HG02763 (cell line): ENCODE measurements at regions not wholly inside any gene's neighbourhood (a gene's known extent, or its start where the extent isn't known, plus 50 kb on each side); places are given as distances from the start of the nearest gene placed in this dataset.

ENCODE experiments used
- ATAC-seq: cut with Tn5 transposase; IDR thresholded peaks from one replicate; pipeline ENCODE4 v1.9.1; 2021; ENCODE audit warnings: mild to moderate bottlenecking, moderate library complexity; ENCODE audit not compliant: unreplicated experiment

DNA sequence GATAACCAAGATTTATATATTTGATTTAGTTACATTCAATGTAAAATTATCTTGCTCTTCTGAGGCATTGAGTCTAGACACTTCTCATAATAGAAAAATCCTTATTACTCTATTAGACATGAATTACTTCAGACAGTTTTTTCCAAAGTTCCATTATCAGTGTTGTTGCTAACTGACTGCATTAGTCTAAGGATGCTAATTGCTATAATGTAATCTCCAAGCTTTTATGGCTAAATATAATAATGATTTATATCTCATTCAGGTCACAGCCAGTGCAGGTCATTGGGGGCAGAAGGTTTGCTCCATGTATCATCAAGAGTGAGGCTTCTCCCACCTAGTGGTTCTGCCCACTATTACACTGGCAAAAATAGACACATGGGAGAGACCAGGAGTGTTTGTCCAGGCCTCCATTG is 377.2 kb upstream of the DDI1 start:
- no peak for ATAC-seq

DNA sequence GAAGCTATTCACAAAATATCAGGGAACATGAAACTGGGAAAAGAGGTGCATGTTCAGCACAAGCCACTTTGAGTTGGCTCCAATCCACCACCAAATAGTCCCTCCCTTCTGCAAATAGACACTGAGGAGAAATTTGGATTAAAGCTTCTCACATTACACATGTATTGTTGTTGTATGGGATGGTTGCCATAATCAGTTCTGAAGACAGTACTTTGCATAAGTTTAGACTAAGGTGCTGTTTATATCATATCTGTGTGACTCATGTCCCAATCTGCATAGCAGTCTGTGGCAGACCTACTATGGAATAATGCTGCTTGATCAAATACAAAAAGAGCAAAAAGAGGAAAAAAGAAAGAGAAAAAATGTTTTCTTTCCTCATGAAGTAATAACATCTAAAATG is 376.7 kb upstream of the DDI1 start:
- ATAC-seq = no peak

DNA sequence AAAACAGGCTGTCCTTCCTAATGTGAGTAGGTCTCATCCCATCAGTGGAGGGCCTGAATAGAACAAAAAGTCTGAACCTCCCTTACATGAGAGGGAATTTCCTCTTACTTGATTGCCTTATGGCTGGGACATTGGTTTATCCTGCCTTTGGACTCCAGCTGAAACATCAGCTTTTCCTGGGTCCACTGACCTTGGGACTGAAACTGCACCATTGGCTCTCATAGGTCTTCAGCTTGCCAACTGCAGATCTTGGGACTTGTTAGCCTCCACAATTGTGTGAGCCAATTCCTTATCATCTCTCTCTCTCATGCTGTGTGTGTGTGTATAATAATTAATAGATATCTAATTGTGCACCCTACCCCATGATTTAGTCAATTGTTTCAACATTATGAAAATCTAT is 375.3 kb upstream of the DDI1 start:
- no peak for ATAC-seq

DNA sequence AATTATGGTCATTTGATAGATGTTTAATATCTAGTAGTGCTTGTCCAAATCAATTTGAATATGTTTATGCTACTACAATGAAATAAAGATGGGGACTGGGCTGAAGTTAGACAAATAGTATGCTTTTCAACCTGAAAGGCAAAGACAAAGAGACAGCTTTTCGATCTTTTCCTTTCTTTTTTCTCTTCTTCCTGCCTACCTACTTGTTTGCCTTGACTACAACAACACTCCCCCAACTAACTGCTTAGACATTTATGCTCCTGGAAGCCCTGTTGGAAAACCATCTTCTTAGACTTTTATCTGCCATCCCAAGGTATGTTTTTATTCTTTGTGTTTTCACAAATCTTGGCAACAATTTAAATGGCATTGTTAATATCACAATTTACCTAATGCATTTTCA is 374.4 kb upstream of the DDI1 start:
- ATAC-seq = no peak

DNA sequence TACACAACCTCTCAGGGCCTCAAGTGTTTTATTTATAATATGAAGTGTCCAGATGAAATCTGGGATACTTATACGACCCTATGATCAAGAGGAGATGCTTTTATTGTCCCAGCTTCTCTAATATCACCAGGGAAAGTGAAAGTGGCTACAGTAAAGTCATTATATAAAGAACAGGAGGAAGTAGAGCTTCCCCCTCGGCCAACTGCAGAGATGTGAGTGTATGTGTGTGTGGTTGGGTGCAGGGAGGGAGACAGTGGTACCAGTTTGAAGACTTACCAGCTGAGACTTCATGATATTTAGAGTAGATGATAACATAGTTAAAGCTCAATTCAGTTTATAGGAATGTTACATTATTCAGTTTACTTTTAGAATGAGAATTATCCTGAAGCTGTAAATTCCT is 373.6 kb upstream of the DDI1 start:
- ATAC-seq = no peak

DNA sequence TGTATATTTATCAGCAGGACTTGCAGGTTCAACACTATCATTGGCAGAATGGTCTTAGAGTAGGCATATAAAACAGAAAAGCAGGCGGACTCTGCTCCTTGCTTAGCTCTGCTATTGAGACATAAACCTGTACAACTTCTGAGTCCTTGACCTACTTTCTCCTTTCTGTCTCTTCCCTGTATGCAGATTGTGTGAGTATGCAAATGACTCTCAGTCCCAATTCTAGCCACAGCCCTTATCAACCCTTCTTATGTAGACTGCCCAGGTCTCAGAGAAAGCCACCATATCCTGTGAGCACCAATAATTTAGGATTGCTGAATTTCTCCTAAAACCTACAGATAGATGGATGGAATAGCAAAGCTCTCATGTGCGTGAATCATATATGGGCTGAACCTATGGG is 367.6 kb upstream of the DDI1 start:
- ATAC-seq = no peak

DNA sequence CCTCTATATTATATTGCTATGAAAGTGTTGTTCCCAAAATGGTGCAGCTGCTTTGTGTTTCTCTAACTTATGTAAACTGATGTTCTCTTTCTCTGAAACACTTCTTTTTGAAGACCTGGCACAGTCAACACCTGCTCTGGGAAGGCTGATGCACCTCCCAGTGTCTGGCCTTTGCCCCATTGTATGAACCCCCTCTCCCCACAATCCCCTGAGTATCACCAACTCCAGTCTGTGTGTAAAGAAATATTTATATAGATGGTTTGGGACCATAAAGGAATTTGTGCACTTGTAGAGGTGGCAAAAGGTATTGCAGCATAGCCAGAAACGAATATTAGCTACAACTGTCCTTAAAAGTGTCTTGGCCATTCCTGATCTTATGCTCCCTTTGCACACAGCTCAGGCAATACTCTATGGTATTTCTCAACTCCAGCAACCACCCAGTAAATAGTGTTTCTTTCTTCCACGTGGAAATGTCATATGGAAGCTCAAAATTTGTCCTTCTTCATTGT is 365.2 kb upstream of the DDI1 start:
- ATAC-seq = no peak

DNA sequence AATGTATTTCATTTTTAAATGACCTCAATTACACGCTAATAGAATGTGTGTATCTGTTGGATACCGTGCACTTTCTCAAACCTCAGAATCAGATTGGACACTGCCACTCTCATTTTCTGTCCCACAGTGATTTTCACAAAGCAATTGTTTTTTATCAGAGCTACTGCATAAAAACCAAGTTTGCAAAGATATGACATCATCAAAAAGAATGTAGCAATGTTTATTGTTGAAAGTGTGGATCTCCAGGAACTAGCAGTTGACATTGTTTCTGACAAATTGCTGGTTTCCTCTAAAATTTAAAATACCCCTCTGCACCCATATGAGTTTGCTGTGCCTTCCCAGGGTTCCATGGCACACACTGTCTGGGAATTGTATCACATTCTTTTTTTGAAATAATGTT is 362.7 kb upstream of the DDI1 start:
- no peak for ATAC-seq

DNA sequence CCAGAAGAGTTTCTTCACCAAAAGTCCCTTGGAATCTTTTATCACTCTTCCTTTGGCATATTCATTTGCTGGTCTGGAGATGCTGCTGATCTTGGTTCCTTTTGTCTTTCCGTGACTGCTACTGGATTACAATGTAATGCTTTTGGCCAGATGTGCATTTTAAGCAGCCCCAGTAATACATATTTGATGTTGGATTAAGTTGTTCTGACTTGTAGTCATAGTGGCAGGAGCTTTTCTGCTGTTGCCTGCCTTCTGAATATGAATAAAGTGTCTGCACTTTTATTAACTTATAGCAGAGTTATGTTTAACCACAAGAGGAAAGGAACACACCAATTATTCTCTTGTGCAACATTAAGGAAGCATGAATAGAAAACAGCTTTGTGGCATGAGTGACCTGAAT is 360.0 kb upstream of the DDI1 start:
- ATAC-seq = no peak

DNA sequence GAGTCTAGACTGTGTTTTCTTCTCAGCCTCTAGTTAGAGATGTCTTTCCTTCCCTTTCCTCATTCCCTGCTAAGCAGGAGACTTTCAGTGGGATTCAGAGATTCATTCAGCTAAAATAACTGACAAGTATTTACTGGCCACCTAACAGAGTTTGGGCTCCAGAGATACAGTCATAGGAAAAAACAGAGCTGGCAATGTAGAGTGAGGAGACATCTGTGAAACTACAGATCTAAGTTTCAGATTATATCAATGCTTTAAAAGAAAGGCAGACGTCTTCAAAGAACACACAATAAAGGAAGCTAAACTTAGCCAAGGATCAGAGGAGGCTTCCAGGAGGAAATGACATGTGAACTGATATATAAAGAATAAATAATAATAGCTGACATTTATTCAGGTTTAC is 355.6 kb upstream of the DDI1 start:
- no peak for ATAC-seq

DNA sequence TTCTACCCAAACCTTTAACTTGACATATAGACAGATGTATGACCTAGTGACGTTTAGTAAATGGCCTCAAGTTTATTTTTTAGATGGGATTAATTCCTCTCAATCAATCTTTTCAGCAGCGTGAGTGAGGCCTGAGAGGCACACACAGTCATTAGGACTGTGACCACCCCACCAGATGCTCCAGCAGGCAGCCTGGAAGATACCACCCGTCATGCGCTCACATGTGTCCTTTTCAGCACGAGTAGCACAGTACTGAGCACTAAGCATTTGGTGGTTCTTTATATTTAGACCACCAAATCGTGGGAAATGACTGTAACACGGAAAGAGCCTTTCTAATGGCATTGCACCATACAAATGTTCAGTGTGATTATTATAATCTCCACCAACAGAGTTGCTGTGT is 354.6 kb upstream of the DDI1 start:
- ATAC-seq = peak; percentile 7

DNA sequence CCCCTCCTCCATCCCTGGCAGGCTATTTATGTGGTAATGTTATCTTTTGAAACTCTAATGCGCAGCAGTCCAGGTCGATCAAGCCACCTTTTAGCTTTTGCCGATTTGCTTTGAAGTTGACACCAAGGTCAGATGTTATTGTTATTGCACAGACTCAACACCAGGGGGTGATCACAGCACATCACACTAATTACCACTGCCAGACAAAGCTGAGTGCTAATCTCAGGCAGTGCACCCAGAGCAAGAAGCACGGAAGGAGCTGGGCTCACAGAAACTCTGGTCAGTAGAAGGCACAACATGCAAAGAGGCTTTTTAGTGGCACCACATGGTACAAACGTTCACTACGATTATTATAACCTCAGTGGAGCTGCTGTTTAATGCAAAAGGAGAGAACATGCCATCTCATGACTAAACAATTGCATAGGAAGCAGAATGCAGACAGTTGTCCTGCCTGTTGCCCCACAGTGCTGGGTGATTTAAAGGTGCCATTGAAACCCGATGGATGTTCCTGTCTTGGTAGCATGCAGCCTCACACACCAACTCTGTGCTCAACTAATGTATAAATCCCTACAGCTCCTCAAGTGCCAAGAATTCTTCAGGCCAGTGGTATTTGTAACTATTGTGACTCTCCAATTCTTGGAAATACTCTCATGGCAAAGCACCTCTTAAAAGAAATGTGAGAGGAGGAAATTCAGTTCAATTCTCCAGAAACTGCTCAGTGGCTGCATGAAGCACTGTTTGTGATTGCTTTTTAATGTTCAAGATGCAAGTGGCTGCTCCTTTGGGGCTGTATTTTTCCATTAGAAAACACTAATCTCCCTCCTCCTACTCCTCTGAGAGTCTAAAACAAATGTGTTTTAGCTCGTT is 353.9 kb upstream of the DDI1 start:
- peak; percentile 93 for ATAC-seq

DNA sequence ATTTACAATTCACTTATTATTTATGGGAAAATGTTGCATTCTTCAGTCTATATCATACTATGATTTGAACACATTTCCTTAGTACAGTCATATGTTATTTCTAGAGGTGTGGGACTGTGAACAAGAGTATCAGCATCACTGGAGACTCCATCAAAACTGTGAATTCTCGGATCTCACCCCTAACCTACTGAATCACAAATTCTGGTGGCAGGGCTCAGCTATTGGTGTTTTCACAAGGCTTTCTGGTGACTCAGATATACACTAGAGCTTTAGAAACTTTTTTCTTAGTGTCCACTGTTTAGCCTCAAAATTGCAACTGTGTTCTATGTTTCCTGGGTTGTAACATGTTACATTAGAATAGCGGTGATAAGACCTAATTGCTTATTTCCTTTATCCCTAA is 352.9 kb upstream of the DDI1 start:
- ATAC-seq = no peak

DNA sequence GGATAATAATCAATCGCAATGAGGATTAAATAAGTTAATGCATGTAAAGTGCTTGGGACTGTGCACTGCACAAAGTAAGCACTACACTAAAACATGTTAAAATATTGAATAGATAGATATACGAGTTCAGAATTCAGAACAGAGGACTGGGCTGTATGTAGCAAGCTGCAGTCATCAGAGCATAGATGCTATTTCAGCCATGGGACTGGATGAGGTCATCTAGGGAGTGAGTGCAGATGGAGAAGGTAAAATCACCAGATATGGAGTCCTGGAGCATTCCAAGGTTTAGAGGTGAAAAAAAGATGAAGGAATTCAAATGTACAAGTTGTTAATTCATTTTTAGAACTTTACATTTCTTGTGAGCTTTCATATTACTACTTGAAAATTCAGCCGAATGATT is 347.5 kb upstream of the DDI1 start:
- ATAC-seq = no peak

DNA sequence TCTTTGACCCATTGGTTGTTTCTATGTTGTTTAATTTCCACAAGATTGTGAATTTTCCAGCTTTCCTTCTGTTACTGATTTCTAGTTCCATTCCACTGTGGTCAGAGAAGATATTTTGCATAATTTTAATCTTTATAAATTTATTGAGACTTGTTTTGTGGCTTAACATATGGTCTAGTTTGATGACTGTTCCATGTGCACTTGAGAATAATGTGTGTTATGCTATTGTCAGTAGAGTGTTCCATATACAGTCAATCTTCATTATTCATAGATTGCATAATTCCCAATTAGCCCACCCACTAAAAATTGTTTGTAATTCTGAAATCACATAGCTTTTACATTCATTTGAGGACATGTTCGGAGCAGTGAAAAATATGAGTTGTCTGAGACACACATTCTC is 346.1 kb upstream of the DDI1 start:
- no peak for ATAC-seq

DNA sequence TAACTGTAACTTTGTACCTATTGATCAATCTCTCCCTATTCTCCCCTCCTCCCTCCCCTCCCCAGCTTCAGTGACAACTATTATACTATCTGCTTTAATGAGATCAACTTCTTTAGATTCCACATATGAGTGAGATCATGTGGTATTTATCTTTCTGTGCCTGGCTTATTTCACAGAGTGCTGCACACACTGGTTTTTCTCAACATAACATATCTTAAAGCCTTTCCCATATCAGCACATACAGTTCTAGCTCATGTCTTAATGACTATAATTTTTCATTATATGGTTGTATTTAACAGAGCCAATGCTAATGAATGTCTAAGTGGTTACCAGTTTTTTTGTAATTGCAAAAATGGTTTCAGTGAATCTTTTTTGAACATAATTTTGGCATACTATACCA is 340.3 kb upstream of the DDI1 start:
- ATAC-seq = no peak

DNA sequence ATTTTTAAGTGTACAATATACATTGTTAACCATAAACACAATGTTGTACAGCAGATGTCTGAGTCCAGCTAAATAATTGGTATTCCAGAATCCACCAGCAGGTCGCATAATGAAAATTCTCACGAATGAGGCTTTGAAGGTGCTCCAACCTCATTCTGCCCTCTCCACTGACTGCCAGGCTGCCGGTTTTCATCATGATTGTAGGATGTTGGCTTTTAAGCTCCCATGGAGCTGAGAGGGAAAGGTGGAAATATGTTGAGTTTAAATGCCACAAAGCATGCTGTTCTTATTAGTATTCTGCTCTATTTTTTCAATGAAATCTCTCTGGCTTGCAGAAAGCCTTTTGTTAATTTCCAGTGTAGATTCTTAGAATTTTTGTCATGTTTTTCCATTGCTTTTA is 337.2 kb upstream of the DDI1 start:
- no peak for ATAC-seq

DNA sequence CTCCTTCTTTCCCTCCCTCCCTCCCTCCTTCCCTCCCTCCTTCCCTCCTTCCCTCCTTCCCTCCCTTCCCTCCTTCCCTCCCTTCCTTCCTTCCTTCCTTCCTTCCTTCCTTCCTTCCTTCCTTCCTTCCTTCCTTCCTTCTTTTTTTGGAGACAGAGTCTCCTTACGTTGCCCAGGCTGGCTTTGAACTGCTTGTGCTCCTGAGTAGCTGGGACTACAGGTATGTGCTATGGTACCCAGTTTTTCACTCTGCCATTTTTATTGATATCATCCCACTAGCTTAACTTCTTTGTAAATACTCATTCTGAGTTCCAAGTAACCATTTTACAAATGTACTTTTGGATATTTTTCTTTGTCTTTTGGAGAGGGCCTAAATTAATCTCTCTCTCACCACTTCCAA is 336.8 kb upstream of the DDI1 start:
- ATAC-seq = no peak

DNA sequence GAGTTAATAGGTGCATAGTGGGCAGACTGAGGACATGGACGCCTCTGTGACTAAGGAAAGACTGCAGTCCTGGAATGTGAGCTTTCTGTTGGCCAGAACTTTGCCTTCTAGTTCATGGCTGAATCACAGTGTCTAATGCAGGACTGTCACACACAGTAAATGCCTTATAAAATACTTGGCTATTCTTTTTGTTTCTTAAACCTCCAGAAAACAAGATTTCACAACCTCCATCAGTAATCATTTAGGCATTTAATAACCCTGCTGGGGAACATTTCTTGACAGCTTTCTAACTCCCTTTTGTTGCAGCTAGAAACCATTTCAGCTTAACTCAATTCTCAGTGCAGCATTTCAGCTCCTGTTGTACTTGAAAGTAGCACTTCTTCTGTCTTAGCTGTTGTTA is 335.8 kb upstream of the DDI1 start:
- ATAC-seq = no peak

DNA sequence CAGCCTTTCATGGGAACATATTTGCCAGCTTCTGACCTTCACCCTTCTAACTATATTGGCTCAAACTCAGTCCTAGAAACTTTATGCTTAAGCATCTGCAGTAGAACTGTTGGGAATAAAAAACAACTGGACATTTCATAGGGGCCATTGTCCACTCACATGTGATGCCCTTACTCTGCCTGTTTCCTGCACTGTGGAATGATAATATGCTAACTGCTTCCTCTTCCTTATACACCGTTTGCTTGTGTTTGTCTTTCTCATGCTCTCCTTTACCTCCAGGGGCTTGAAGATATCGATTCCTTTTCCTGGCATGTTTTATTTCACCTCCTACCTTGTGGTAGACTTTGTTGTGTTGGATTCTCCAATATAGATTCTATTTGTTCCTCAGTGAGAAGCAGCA is 333.0 kb upstream of the DDI1 start:
- no peak for ATAC-seq

DNA sequence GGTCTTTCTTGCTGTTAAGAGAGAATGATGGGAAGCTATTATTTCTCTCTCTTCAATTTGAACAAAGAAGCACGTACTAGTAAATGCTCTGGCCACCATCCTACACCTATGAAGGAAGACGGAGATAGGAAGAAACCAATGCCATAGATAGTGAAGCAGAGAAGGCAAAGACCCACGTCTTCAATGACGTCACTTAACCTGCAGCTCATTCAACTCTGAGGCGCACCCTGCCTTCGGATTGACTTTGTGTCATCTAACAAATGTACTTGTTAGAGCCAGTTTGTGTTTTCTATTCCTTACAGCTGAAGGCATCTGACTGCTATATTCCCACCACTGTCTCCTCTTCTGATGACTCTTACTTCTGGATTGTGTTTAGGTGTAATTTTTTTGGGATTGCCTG is 332.5 kb upstream of the DDI1 start:
- ATAC-seq = no peak

DNA sequence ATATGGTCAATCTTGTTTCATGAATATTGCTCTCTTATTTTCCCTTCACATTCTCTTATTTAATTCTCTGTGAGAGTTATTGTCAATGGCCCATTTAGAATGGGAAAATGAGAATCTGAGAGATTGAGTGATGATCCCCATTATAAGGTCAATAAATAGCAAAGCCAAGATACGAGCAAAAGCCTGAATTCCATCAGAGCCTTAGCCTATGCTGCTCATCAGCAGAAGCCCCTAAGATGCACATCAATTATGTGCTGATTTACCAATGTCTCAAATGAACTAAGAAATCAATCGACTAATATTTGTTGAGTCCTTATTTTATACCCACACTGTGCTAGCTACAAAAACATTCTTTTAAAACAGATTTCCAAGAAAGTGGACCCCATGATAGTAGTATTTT is 330.8 kb upstream of the DDI1 start:
- ATAC-seq = no peak

DNA sequence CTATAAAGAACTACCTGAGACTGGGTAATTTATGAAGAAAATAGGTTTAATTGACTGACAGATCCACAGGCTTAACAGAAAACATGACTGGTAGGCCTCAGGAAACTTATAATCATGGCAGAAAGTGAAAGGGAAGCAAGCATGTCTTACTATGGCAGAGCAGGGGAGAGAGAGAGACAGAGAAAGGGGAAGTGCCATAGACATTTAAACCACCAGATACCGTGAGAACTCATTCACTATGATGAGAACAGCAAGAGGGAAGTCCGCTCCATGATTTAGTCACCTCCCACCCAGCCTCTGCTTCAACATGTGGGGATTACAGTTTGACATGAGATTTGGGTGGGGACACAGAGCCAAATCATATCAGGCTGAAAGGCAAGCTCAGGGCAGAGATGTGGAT is 327.1 kb upstream of the DDI1 start:
- peak; percentile 56 for ATAC-seq
